HG03103 (cell line): ENCODE measurements at regions not wholly inside any gene's neighbourhood (a gene's known extent, or its start where the extent isn't known, plus 50 kb on each side); places are given as distances from the start of the nearest gene placed in this dataset.
"Not testable (repeated sequence)": the region's sequence is repeated elsewhere in the genome, so short reads cannot be mapped to it uniquely, and the experiment has no call there.

Experiments used
- ATAC-seq: cut with Tn5 transposase; IDR thresholded peaks from one replicate; pipeline ENCODE4 v1.9.1; 2021; ENCODE audit warnings: low read depth; ENCODE audit not compliant: unreplicated experiment

DNA sequence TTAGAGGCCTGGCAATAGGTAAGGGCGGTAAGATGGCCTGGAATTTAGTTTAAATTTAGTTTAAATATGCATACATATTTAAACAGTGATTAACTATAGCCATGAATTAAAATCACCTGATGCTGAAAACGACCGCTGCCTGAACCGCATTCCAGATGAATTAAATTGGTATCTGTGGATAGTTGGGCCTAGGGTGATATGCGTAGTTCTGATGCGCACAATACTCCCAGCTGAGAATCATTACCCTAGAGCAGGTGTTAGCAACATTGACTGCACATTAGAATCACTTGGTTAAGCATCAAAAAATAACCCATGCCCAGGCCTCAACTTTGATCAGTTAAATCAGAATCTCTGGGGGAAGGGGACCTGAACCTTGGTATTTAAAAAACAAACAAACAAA is 432.4 kb downstream of the GBA3 start:
- no peak for ATAC-seq

- no peak for ATAC-seq
Measured at GRCh38 chr4:23122666-23123400, 430.1 kb downstream of the GBA3 start.

DNA sequence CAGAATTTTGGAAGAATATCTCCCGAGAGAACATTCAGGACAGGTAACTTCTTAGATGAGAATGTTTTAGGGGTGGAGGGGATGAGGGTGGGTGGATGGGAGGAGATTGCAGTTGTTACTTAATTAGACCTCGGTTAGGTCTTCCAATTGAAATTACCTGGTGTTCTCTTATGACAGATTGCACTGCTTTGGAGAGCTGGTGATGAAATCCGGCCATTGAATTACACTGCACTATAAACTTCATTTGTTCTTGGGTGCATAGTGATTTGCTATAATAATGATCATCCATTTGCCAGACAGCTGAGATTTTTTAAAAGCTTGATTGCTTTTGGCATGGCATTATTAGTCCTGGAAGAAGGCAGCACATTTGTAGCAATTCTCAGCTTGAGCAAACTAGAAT is 427.6 kb downstream of the GBA3 start:
- no peak for ATAC-seq

DNA sequence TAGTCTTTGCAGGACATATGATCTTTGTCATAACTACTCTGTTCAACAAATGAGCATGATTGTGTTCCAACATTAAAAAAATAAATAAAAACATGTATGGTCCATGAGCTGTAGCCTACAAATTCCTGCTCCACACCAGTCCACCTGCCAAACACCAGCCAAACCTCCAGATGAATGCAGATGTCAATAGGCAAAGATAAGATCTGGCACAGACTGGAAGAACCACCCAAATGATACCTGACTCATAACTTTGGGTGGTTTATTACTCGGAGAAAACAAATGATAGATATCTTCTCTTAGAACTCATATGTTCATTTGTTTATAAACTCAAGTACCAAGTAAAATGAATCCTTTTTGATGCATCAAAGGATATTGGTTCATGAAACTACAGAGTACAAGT is 425.1 kb downstream of the GBA3 start:
- no peak for ATAC-seq

GRCh38 chr4:23114538-23114937 is 421.8 kb downstream of the GBA3 start:
- no peak for ATAC-seq

- no peak for ATAC-seq
Measured at GRCh38 chr4:23113104-23113503, 420.4 kb downstream of the GBA3 start.

- ATAC-seq, result no peak
Measured at GRCh38 chr4:23106516-23106915, 413.8 kb downstream of the GBA3 start.

GRCh38 chr4:23105759-23106370 is 413.1 kb downstream of the GBA3 start:
- no peak for ATAC-seq

- no peak for ATAC-seq
Measured at GRCh38 chr4:23097251-23097650, 404.5 kb downstream of the GBA3 start.

DNA sequence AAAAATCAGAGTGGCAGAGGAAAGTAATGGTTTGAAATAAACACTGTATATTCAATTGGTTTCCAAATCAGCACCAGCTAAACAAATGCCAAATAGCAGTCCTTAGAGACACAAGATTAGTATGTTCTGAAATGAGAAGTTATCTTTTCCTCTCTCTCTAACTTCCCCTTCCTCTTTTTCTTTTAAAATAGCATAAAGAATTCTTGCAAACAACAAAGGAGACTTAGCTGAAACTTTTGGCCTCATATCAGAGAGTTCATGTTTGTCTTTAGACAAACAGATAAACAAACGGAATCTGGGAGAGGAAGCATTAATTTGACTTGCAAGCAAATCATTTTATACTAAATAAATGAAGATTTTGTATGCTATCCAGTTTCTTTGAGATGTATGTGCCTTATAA is 399.0 kb downstream of the GBA3 start:
- no peak for ATAC-seq

- ATAC-seq, result no peak
Measured at GRCh38 chr4:23085249-23085568, 392.5 kb downstream of the GBA3 start.

DNA sequence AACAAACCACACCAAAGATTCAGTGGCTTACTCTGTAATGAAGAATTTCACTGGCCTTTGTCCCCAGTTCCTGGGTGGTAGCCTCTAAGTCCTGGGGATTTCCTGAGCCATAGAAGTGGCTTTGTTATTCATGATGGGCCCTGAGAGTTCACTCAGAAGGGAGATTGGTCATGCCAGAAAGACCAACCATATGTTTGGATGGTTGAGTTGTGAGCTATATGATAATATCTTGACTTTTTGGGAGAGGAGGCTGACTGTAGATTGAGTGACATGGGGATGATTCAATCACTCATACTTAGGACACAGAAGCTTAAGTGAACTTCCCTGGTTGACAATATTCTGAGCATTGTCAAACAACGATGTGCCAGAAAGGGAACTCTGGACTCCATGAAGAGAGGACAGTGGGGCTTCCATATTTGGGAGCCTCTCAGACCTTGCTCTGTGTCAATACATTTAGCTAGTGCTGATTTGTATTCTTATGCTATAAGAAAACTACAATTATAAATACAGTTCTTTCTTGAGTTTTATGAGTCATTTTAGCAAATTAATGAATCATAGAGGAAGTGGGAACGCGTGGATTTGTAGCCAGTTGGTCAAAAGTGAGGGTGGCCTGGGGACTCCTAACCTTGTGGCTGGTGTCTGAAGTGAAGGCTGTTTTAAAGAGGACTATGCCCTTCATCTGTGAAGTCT is 392.0 kb downstream of the GBA3 start:
- no peak for ATAC-seq

GRCh38 chr4:23083391-23083790 is 390.7 kb downstream of the GBA3 start:
- no peak for ATAC-seq

GRCh38 chr4:23080171-23080570 is 387.4 kb downstream of the GBA3 start:
- ATAC-seq, result not testable (repeated sequence)

- no peak for ATAC-seq
Measured at GRCh38 chr4:23070848-23071570, 378.3 kb downstream of the GBA3 start.

- no peak for ATAC-seq
Measured at GRCh38 chr4:23068756-23069155, 376.0 kb downstream of the GBA3 start.

GRCh38 chr4:23068287-23068686 is 375.6 kb downstream of the GBA3 start:
- ATAC-seq, result no peak

GRCh38 chr4:23062188-23062587 is 369.5 kb downstream of the GBA3 start:
- no peak for ATAC-seq

- ATAC-seq, result no peak
Measured at GRCh38 chr4:23061431-23061830, 368.7 kb downstream of the GBA3 start.

DNA sequence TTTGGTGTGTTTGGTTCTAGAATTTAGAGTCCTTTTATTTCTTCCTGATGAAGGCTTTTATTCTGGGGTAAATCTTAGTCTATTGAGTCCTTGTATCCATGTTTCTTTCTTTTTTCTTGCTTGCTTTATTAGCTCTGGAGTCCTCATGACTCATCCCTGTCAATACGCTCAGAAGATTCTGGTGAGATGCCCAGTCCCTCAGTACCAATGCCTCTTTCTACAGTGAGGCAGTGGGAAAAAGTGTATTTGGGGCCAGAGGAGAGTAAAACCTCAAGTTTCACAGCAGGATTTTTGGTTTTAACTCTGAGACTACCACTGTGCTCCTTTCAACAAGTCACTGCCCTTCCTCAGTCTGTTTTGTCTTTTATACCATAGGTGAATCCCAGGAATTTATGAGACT is 368.0 kb downstream of the GBA3 start:
- no peak for ATAC-seq

GRCh38 chr4:23058165-23058776 is 365.5 kb downstream of the GBA3 start:
- no peak for ATAC-seq
